RWPE2 (cell line): ENCODE measurements at regions not wholly inside any gene's neighbourhood (a gene's known extent, or its start where the extent isn't known, plus 50 kb on each side); places are given as distances from the start of the nearest gene placed in this dataset.

ENCODE experiments used
- ATAC-seq: fragments of 200-7000 bp; cut with Tn5 transposase; 3 replicates; pipeline ENCODE4 v1.9.1; 2021; ENCODE audit warnings: low read depth
- DNase-seq: peaks from one replicate; pipeline ENCODE4 v3.0.0-alpha.2; 2020; ENCODE audit warnings: low spot score
- H3K27ac ChIP-seq: fragments of 450-650 bp; 2 replicates; pipeline ENCODE4 v1.5.1; 2017; ENCODE audit warnings: mild to moderate bottlenecking; ENCODE audit not compliant: poor library complexity, severe bottlenecking
- H3K27me3 ChIP-seq: fragments of 250-450 bp; sonication (Bioruptor Pico); 2 replicates; pipeline ENCODE4 v1.5.1; 2021; ENCODE audit warnings: mild to moderate bottlenecking, moderate library complexity; ENCODE audit not compliant: insufficient read depth, poor library complexity, severe bottlenecking
- H3K36me3 ChIP-seq: fragments of 250-450 bp; sonication (Bioruptor Pico); 2 replicates; pipeline ENCODE4 v1.5.1; 2020; ENCODE audit warnings: low read depth, mild to moderate bottlenecking, moderate library complexity
- H3K4me1 ChIP-seq: fragments of 250-450 bp; sonication (Bioruptor Pico); 2 replicates; pipeline ENCODE4 v1.5.1; 2021; ENCODE audit warnings: mild to moderate bottlenecking, moderate library complexity; ENCODE audit not compliant: insufficient read depth, poor library complexity, severe bottlenecking
- H3K4me3 ChIP-seq: fragments of 250-450 bp; sonication (Bioruptor Pico); 2 replicates; pipeline ENCODE4 v1.5.1; 2021; ENCODE audit warnings: mild to moderate bottlenecking, moderate library complexity; ENCODE audit not compliant: severe bottlenecking
- H3K9me3 ChIP-seq: fragments of 250-450 bp; sonication (Bioruptor Pico); 2 replicates; pipeline ENCODE4 v1.5.1; 2021; ENCODE audit warnings: mild to moderate bottlenecking, moderate library complexity; ENCODE audit not compliant: severe bottlenecking
- TF ChIP-seq, protein P1 (sequence below): fragments of 450-650 bp; IDR thresholded peaks from one replicate; pipeline ENCODE4 v1.5.1; 2017; ENCODE audit warnings: mild to moderate bottlenecking, moderate library complexity; ENCODE audit not compliant: poor library complexity, severe bottlenecking

DNA sequence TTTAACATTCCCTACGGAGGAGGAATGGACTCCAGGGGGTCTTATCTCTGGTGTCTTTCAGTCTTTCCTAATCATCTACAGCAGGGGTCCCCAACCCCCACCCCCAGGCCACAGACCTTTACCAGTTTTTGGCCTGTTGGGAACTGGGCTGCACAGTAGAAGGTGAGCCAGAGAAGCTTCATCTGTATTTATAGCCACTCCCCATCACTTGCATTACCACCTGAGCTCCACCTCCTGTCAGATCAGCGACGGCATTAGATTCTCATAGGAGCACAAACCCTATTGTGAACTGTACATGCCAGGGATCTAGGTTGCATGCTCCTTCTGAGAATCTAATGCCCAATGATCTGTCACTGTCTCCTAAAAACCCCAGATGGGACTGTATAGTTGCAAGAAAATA lies 120.0 kb upstream of the TMTC4 start:
- DNase-seq (no peak), ATAC-seq (no peak)
- Histone ChIP-seq H3K4me3 (no peak overlapping the region), H3K9me3 (no peaks in the 10 kb centered on the region), H3K27me3 (no peaks in the 10 kb centered on the region), H3K36me3 (no peaks in the 10 kb centered on the region), H3K27ac (no peak overlapping the region), H3K4me1 (no peaks in the 10 kb centered on the region)
- TF ChIP-seq, protein P1, sequence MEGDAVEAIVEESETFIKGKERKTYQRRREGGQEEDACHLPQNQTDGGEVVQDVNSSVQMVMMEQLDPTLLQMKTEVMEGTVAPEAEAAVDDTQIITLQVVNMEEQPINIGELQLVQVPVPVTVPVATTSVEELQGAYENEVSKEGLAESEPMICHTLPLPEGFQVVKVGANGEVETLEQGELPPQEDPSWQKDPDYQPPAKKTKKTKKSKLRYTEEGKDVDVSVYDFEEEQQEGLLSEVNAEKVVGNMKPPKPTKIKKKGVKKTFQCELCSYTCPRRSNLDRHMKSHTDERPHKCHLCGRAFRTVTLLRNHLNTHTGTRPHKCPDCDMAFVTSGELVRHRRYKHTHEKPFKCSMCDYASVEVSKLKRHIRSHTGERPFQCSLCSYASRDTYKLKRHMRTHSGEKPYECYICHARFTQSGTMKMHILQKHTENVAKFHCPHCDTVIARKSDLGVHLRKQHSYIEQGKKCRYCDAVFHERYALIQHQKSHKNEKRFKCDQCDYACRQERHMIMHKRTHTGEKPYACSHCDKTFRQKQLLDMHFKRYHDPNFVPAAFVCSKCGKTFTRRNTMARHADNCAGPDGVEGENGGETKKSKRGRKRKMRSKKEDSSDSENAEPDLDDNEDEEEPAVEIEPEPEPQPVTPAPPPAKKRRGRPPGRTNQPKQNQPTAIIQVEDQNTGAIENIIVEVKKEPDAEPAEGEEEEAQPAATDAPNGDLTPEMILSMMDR: no peak

DNA sequence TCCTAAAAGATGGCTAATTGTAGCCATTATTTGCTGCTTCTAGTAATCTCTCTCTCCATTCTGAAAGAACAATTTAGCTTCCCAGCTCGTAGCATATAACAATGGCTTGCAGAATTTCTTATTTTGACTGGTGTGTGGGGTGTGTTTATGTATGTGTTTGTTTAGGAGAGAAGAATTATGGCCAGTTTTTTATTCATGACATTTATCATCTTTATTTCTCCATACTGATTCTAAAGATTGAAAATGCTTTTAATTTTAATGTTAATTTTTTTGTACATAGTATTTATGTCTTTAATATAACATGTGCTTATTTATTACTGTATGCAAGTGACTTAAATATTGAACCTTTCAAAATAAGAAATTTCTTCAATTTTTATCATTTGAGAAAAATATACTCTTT lies 115.8 kb upstream of the TMTC4 start:
- Histone ChIP-seq H3K4me3 (no peak overlapping the region), H3K27me3 (no peaks in the 10 kb centered on the region), H3K36me3 (no peaks in the 10 kb centered on the region), H3K27ac (no peak overlapping the region), H3K9me3 (no peaks in the 10 kb centered on the region), H3K4me1 (no peaks in the 10 kb centered on the region)
- TF ChIP-seq, protein P1: no peak
- no peak for ATAC-seq
- no peak for DNase-seq

DNA sequence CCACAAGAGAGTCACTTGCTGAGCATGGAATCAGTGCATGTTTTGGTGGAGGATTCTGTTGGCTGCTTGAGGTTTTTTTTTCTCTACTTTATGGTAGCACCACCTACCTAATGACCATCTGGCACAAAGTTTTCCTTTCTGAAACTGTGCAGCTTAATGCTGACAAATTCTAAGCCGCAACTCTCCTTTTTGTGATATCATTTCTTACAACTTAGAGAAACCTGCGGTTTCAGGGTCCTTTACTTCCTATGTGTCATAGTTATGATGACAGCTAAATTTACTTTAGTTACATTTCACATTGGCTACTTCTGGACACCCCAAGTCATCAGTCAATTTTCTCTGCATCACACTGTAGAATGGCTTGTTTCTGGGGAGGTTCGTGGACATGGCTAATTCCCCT lies 115.4 kb upstream of the TMTC4 start:
- Histone ChIP-seq H3K36me3 (no peaks in the 10 kb centered on the region), H3K4me3 (no peak overlapping the region), H3K4me1 (no peaks in the 10 kb centered on the region), H3K27me3 (no peaks in the 10 kb centered on the region), H3K27ac (no peak overlapping the region), H3K9me3 (no peaks in the 10 kb centered on the region)
- TF ChIP-seq, protein P1: no peak
- no peak for ATAC-seq
- no peak for DNase-seq

DNA sequence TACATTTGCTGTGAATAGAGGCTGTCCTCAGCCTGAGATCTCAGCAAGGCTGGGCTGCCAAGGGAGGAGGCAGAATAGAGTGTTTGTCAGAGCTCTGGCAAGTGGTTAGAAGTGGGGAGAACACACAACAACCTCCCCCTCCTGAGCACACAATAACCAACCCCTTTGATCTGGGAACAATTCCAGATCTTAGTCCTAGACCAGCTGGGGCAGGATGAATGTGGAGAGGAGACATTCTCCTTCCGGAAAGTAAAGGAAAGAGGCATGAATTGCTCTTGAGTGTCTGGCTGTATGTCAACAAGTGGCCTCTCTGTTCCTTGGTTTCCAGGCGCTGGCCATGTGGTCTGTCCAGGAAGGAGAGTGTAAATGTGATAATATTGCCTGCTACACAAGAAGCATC lies 114.9 kb upstream of the TMTC4 start:
- DNase-seq (no peak), ATAC-seq (no peak)
- no peaks in the 10 kb centered on the region for H3K9me3 ChIP-seq
- no peaks in the 10 kb centered on the region for H3K27me3 ChIP-seq
- no peak overlapping the region for H3K4me3 ChIP-seq
- H3K27ac ChIP-seq: no peak overlapping the region
- H3K36me3 ChIP-seq: no peaks in the 10 kb centered on the region
- H3K4me1 ChIP-seq: no peaks in the 10 kb centered on the region
- TF ChIP-seq, protein P1: no peak

DNA sequence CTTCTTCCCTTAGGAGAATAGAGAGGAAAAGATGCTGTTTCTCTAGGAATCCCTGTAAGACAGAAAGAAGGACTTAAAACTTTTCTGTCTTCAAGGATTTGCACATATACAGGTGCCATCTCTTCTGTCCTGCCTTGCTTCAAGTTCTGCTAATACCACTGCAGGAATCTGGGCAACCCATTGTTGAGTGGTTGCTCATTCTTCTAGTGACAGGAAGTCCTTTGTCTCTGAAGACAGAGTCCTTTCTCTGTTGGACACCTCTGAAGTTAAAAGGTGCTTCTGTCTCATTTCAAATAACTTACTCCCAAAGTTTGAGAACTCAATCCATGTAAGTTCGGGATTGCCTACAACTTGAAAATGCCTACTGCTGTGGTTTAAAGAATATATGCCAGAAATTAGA lies 114.4 kb upstream of the TMTC4 start:
- H3K36me3 ChIP-seq: no peaks in the 10 kb centered on the region
- H3K27ac ChIP-seq: no peak overlapping the region
- no peak overlapping the region for H3K4me3 ChIP-seq
- TF ChIP-seq, protein P1: no peak
- ATAC-seq (no peak), DNase-seq (no peak)
- H3K4me1 ChIP-seq: no peaks in the 10 kb centered on the region
- H3K9me3 ChIP-seq: no peaks in the 10 kb centered on the region
- H3K27me3 ChIP-seq: no peaks in the 10 kb centered on the region
